Activated naive CD8-positive, alpha-beta T cell (primary cell): ENCODE measurements at regions not wholly inside any gene's neighbourhood (a gene's known extent, or its start where the extent isn't known, plus 50 kb on each side); places are given as distances from the start of the nearest gene placed in this dataset.

ENCODE experiments used
- H3K27ac Mint-ChIP-seq: one replicate; pipeline ENCODE4 v1.8.0; 2021; ENCODE audit warnings: mixed read lengths
- H3K27me3 Mint-ChIP-seq: one replicate; pipeline ENCODE4 v1.8.0; 2021; ENCODE audit warnings: mixed read lengths
- H3K36me3 Mint-ChIP-seq: one replicate; pipeline ENCODE4 v1.8.0; 2021; ENCODE audit warnings: mixed read lengths
- H3K4me1 Mint-ChIP-seq: one replicate; pipeline ENCODE4 v1.8.0; 2021; ENCODE audit warnings: low read depth, mixed read lengths
- H3K4me3 Mint-ChIP-seq: one replicate; pipeline ENCODE4 v1.8.0; 2021; ENCODE audit warnings: mild to moderate bottlenecking, mixed read lengths
- H3K9me3 Mint-ChIP-seq: one replicate; pipeline ENCODE4 v1.8.0; 2021; ENCODE audit warnings: low read depth, mixed read lengths

DNA sequence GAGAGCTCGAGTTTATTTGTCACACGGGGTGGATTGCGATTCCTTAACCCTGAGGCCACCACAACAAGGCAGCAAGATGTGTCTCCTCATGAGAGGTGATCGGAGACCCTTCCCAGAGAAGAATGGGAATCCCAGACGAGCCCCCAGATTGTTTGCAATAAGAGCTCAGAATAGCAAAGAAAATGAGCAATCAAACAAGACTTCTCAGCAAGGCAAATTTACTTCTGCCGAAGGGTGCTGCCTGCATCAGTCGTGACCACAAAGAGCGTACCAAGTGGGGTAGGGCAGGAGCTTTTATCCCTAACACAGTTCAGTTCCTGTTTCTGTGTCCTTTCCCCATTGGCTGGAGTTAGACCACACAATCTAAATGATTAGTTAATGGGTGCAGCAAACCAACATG, 237.5 kb upstream of the SYT4 start:
- Mint-ChIP-seq H3K4me1 (no peaks in the 10 kb centered on the region), H3K36me3 (no peaks in the 10 kb centered on the region), H3K27ac (no peak overlapping the region), H3K27me3 (no peaks in the 10 kb centered on the region), H3K4me3 (no peak overlapping the region), H3K9me3 (peaks cover 15% of the 10 kb centered on the region)

DNA sequence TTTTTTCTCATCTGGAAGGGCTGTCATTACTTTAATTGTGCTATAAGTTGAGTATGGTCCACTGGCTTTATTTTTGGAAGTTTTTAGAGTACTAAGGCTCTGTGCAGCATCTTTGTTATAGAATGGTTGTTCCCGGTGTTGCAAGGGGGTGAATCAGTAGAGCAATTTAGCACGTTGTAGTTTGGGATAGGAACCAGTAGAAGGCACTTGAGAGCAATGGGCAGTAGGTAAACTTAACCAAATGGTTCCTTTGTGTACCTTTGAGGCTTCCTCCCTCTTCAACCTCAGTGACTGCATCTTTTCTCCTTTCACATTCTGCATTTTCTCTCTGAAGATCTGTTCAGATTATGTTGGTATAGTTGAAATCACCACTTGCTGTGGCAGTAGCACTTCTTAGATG, 238.2 kb upstream of the SYT4 start:
- no peak overlapping the region for H3K4me3 Mint-ChIP-seq
- H3K4me1 Mint-ChIP-seq, result no peaks in the 10 kb centered on the region
- H3K27me3 Mint-ChIP-seq, result no peaks in the 10 kb centered on the region
- peaks cover 10% of the 10 kb centered on the region for H3K9me3 Mint-ChIP-seq
- H3K36me3 Mint-ChIP-seq, result no peaks in the 10 kb centered on the region
- H3K27ac Mint-ChIP-seq, result no peak overlapping the region

DNA sequence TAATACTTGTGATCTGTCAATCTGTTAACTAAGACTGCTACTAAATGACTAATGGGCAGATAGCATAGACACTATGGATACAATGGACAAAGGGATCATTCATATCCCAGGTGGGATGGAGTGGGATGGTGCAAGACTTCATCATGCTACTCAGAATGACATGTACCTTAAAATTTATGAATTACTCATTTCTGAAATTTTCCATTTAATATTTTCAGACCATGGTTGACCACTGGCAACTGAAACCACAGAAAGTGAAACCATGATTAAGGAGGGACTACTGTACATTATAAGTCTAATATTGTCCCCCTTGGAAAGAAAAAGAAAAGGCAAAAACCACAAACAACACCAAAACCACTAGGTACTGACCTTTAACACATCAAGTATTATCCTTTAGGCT, 247.0 kb upstream of the SYT4 start:
- no peaks in the 10 kb centered on the region for H3K27me3 Mint-ChIP-seq
- no peaks in the 10 kb centered on the region for H3K4me1 Mint-ChIP-seq
- no peaks in the 10 kb centered on the region for H3K36me3 Mint-ChIP-seq
- H3K4me3 Mint-ChIP-seq, result no peak overlapping the region
- H3K9me3 Mint-ChIP-seq, result peaks cover 5% of the 10 kb centered on the region
- no peak overlapping the region for H3K27ac Mint-ChIP-seq

DNA sequence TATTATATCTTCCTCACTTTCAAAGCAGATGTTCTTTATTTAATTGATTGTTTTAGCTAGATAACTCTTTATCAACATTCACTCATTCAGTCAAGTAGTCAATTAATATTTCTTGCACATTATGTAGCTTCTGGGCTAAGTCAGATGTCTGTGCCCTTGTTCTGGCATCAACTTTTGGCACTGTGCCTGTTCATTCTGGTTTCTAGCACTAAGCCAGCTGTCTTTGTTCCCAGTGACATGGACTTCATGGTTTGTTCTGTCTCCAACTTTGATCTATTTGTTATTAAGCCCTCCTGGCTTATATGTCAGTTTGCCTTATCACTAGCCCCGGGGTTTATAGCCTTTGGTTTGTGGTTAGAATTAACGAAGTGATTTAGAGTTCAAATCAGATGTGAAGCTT, 247.9 kb upstream of the SYT4 start:
- H3K27ac Mint-ChIP-seq, result no peak overlapping the region
- no peaks in the 10 kb centered on the region for H3K36me3 Mint-ChIP-seq
- no peaks in the 10 kb centered on the region for H3K4me1 Mint-ChIP-seq
- peaks cover 5% of the 10 kb centered on the region for H3K9me3 Mint-ChIP-seq
- H3K27me3 Mint-ChIP-seq, result no peaks in the 10 kb centered on the region
- H3K4me3 Mint-ChIP-seq, result no peak overlapping the region

DNA sequence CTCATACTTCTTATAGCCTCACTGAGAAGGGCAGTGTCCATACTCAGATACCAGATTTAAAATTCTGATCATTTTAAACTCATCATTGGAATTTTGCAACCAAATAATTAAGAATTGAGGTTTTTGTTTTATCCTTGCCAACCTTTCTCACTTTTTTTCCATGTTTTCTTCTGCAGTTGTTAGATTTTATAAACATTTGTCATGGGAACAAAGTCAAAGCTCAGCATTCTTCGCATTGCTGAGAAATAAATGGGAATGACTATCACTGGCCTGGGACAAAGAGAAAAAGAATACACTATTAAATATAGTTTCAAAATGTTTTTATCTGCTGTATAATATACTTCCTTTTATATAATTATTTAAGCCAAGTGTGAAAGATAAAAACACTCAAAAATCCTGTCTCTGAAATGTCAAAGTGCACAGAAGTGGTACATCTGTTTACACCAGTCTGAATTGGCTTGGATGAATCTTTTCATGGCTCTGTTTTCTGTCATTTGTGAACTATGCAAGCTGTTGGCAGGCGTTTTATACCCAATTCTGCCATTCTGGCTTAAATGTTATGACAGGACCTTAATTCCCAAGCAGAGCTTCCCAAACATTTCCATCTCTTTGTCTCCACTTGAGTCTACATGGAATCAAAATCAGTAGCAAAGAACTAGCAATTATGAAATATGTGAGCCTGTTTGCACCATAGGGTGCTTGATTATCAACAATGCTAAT, 249.3 kb upstream of the SYT4 start:
- Mint-ChIP-seq H3K36me3 (no peaks in the 10 kb centered on the region), H3K27me3 (no peaks in the 10 kb centered on the region), H3K4me3 (no peak overlapping the region), H3K27ac (no peak overlapping the region), H3K4me1 (no peaks in the 10 kb centered on the region), H3K9me3 (peaks cover 5% of the 10 kb centered on the region)

DNA sequence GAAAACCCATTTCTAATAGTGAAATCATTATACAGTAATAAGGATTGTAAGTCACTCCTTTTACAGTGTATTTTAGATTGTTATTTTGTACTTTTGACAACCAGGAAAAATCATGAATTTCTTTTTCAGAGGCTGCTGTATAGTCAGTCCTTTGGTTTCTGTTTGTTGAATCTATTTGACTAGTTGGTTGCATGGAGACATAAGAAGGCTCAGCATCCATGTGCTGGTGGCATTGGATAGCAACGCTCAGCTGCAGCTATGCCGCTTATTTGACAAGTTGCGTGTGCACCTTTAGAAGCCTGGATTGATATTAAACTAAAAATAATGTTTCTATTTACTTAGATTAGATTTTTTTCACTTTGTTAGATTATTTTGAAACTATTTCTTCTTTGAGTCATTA, 254.1 kb upstream of the SYT4 start:
- no peaks in the 10 kb centered on the region for H3K27me3 Mint-ChIP-seq
- H3K9me3 Mint-ChIP-seq, result no peaks in the 10 kb centered on the region
- no peak overlapping the region for H3K27ac Mint-ChIP-seq
- no peaks in the 10 kb centered on the region for H3K36me3 Mint-ChIP-seq
- H3K4me1 Mint-ChIP-seq, result no peaks in the 10 kb centered on the region
- H3K4me3 Mint-ChIP-seq, result no peak overlapping the region

DNA sequence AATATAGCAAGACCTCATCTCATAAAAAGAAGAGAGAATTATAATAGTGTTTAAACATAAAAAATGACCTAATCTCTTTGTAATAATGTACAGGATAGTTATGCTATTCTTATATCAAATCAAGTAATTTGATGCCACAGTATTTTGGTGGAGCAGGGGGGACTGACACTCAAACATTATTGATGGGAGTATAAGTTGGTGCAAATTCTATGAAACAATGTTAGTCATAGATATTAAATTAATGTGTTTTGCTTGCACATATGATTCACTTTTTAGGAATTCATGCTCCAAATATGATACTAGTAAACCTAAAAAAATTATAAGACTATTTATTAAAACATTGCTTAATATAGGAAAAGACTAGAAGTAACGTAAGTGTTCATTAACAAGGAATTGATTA, 256.1 kb upstream of the SYT4 start:
- Mint-ChIP-seq H3K27me3 (no peaks in the 10 kb centered on the region), H3K9me3 (no peaks in the 10 kb centered on the region), H3K4me1 (no peaks in the 10 kb centered on the region), H3K36me3 (no peaks in the 10 kb centered on the region), H3K27ac (no peak overlapping the region), H3K4me3 (no peak overlapping the region)

DNA sequence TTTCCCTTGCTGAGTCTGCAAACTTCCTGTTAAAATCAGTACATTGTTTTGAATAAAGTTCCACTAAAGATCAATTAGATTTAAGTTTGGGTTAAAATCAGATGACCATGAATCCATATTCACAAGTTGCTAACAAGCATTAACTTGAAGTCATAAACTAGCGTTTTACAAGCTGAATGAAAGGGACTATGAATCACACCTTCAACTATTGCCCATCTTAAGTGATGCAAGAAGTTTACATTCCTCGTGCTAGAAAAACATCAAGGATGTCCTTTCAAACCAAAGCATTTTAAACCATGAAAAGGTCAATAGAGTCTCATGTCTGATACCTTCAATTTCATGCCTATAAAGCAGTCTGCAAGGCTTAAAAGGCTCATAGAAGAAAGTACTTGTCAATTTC, 257.2 kb upstream of the SYT4 start:
- H3K27me3 Mint-ChIP-seq, result no peaks in the 10 kb centered on the region
- H3K4me3 Mint-ChIP-seq, result no peak overlapping the region
- no peaks in the 10 kb centered on the region for H3K36me3 Mint-ChIP-seq
- no peak overlapping the region for H3K27ac Mint-ChIP-seq
- no peaks in the 10 kb centered on the region for H3K9me3 Mint-ChIP-seq
- no peaks in the 10 kb centered on the region for H3K4me1 Mint-ChIP-seq

DNA sequence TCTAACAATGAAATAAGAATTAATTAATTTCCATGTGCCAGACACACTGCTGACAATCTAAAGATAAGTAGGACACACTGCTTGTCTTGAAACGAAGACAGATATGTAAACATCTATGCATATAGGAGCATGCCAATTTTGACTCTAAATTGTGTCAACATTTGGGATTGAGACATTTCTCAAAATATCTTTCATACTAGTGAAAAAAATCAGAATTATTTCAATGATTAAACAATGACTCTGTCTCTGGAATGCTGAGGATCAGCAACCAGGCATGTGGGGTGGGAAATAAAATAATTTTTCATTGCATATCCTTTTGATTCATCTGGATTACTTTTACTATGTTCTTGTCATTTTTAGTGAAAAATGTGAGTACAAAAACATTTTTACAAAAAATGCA, 262.6 kb upstream of the SYT4 start:
- no peaks in the 10 kb centered on the region for H3K27me3 Mint-ChIP-seq
- peaks cover 4% of the 10 kb centered on the region for H3K9me3 Mint-ChIP-seq
- H3K27ac Mint-ChIP-seq, result no peak overlapping the region
- H3K4me1 Mint-ChIP-seq, result no peaks in the 10 kb centered on the region
- no peak overlapping the region for H3K4me3 Mint-ChIP-seq
- no peaks in the 10 kb centered on the region for H3K36me3 Mint-ChIP-seq

DNA sequence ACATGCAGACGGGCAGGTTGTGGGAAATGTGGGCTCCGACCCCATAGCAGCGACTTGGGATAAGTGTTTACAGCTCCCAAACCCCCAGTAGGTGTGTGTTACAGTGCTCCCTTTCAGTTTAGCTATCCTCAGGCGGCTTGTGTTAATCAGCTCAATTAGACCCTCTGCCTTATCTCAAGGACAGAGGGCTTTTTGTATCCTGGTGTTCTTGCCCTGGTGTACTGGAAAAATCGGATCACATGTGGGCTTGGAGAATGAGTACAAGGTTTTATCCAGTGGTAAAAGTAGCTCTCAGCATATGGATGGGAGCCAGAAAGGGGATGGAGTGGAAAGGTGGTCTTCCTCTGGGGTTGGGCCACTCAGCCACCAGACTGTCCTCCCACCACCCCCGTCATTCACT, 264.7 kb upstream of the SYT4 start:
- Mint-ChIP-seq H3K4me3 (no peak overlapping the region), H3K9me3 (peaks cover 4% of the 10 kb centered on the region), H3K27ac (no peak overlapping the region), H3K27me3 (no peaks in the 10 kb centered on the region), H3K36me3 (no peaks in the 10 kb centered on the region), H3K4me1 (no peaks in the 10 kb centered on the region)

DNA sequence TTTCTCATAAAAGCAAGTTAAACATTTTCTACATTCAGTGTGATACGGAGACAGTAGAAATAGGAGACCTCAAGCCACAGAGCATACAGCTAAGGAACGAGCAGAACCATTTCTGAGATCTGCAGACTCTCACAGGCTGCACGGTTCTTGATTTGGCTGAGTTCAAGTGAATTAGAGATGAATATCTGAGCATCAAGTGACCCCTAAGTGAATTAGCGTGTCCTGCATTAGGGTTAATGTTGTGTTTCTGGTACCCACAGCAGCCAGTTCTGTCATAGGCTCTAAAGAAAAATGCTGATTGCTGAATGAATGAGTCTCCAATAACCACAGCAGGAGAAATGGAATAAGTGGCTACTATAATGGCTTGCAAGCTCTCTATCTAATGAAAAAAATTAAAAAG, 265.9 kb upstream of the SYT4 start:
- Mint-ChIP-seq H3K36me3 (no peaks in the 10 kb centered on the region), H3K4me1 (no peaks in the 10 kb centered on the region), H3K9me3 (peaks cover 4% of the 10 kb centered on the region), H3K27me3 (no peaks in the 10 kb centered on the region), H3K4me3 (no peak overlapping the region), H3K27ac (no peak overlapping the region)

DNA sequence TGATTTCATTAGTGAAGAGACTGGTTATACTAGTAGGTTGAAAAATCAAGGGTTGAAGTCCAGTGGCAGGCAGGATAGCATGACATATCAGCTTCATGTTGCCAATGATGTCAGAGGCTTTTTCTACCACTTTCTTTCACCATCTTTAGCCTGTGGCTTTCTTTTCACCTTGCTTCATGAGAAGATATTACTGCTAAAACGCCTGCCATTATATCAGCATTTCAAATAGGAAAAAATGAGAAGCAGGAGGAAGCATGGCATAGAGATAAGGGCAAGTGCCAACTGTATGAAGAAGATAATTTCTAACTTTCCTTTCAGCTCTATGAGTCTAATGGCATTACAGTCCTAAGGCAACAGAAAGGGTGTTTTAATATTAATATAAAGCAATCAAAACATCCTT, 270.2 kb upstream of the SYT4 start:
- Mint-ChIP-seq H3K4me1 (no peaks in the 10 kb centered on the region), H3K4me3 (no peak overlapping the region), H3K9me3 (peaks cover 12% of the 10 kb centered on the region), H3K27ac (no peak overlapping the region), H3K36me3 (no peaks in the 10 kb centered on the region), H3K27me3 (no peaks in the 10 kb centered on the region)

DNA sequence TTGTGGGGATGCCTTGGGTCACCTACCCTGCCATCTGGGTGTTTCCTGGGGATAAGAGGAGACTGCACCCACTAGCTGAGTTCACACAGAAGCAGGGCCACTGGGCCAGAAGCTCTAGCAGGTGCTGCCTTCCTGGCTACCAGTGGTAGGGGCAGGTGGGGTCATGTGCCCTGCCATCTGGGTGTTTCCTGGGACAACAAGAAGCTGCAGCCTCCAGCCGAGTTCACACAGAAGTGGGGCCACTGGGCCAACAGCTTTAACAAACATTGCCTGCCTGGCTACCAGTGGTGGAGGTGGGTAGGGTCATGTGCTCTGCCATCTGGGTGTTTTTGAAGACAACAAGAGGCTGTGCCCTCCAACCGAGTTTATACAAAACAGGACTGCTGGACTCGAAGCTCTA, 282.2 kb upstream of the SYT4 start:
- Mint-ChIP-seq H3K36me3 (no peaks in the 10 kb centered on the region), H3K27me3 (no peaks in the 10 kb centered on the region), H3K27ac (no peak overlapping the region)

DNA sequence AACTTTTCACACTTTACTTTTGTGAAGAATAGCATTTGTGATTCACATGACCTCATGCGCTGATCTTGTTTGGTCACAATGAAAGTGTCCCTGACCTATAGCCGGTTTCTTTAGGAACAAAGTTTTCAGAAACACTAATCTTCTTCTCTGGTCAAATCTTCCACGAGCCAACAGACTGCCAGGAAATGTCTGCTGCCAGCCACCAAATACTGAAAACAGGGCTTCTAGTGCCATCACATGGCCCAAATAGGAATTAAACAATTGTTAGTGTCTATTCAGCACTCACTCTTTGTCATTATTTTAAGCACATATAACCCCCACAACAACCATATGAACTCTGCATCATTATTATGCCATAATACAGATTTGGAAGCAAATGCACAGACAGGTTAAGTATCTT, 286.5 kb upstream of the SYT4 start:
- Mint-ChIP-seq H3K4me3 (no peak overlapping the region), H3K27ac (no peak overlapping the region), H3K9me3 (no peaks in the 10 kb centered on the region), H3K27me3 (no peaks in the 10 kb centered on the region), H3K36me3 (no peaks in the 10 kb centered on the region), H3K4me1 (no peaks in the 10 kb centered on the region)

More for the DNA sequence above, 282.2 kb upstream of the SYT4 start:
- peaks cover 4% of the 10 kb centered on the region for H3K9me3 Mint-ChIP-seq
- no peaks in the 10 kb centered on the region for H3K4me1 Mint-ChIP-seq
- H3K4me3 Mint-ChIP-seq, result no peak overlapping the region

DNA sequence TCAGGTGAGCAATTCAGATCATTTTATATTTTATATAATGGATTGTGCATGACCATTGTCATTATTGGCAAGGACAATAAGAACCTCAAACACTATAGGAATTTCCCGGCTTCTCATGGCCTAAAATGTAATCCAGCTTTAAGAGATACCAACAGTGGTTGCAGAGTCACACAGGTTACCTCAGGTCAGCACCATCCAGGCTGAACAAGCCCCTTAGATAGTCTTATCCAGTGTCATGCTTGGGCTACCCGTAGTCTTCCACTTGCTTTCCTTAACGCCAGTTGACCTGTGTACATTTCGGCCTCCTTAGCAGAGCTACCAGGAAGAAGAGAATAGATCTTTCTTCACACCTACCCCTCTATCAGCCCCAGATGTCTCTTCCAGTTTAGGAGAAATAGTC, 293.3 kb upstream of the SYT4 start:
- Mint-ChIP-seq H3K27me3 (no peaks in the 10 kb centered on the region), H3K4me3 (no peak overlapping the region), H3K4me1 (no peaks in the 10 kb centered on the region), H3K27ac (no peak overlapping the region), H3K9me3 (no peaks in the 10 kb centered on the region), H3K36me3 (no peaks in the 10 kb centered on the region)

DNA sequence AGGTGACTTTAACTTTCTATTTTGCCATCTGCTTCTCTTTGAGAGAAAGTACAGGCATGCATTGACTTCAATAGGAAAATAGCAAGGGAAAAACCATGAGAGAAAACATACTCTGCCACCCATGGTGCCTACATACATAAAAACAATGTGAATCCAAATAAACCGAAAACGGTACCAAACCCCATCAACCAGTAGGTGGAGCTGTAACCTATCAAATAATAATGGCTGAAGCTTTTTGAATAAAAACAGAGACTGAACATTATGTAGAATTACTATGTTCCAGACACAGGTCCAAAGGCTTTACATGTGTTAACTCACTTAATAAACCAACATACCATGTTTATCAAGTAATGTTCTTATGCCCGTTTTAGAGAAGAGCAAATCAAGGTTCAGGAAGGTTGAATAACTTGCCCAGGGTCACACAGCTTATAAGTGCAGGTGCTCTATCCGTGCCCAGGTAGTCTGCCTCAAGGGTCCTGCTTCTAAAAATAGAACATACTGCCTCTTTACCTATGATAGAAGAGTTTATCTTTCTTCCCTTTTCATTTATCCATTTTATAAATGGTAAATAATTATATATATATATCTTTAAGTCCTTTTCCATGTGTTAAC, 293.9 kb upstream of the SYT4 start:
- Mint-ChIP-seq H3K27me3 (no peaks in the 10 kb centered on the region), H3K36me3 (no peaks in the 10 kb centered on the region), H3K9me3 (no peaks in the 10 kb centered on the region), H3K27ac (no peak overlapping the region), H3K4me1 (no peaks in the 10 kb centered on the region), H3K4me3 (no peak overlapping the region)
